Astrocyte (in vitro differentiated cells and primary cell): ENCODE measurements at regions not wholly inside any gene's neighbourhood (a gene's known extent, or its start where the extent isn't known, plus 50 kb on each side); places are given as distances from the start of the nearest gene placed in this dataset.

Experiments used
- DNase-seq: peaks from one replicate; pipeline ENCODE4 v3.0.0-alpha.2; 2010; ENCODE audit warnings: low read depth
- FAIRE-seq: peaks from 2 replicates; lab custom pipeline; 2011; peaks lifted over from hg19 to GRCh38; lab: Jason Lieb, UNC
- H2AFZ ChIP-seq: 2 replicates; pipeline ENCODE4 v1.6.0; 2012; ENCODE audit warnings: low read depth, low read length, inconsistent platforms
- H3K27ac ChIP-seq: 2 replicates; pipeline ENCODE4 v1.5.1; 2011; ENCODE audit warnings: low read depth, low read length, inconsistent platforms
- H3K27me3 ChIP-seq: 2 replicates; pipeline ENCODE4 v1.6.0; 2011; ENCODE audit warnings: low read length, inconsistent platforms; ENCODE audit not compliant: insufficient read depth
- H3K36me3 ChIP-seq: 2 replicates; pipeline ENCODE4 v1.5.1; 2011; ENCODE audit warnings: low read length, inconsistent platforms; ENCODE audit not compliant: insufficient read depth
- H3K4me1 ChIP-seq: 2 replicates; pipeline ENCODE4 v1.5.1; 2011; ENCODE audit warnings: low read length, inconsistent platforms; ENCODE audit not compliant: insufficient read depth
- H3K4me2 ChIP-seq: 2 replicates; pipeline ENCODE4 v1.6.0; 2012; ENCODE audit warnings: low read length, inconsistent platforms
- H3K4me3 ChIP-seq: 2 replicates; pipeline ENCODE4 v1.5.1; 2011; ENCODE audit warnings: low read depth, mild to moderate bottlenecking, low read length, inconsistent platforms; ENCODE audit not compliant: insufficient read depth
- H3K79me2 ChIP-seq: 2 replicates; pipeline ENCODE4 v1.6.0; 2012; ENCODE audit warnings: mild to moderate bottlenecking, low read length, inconsistent platforms; ENCODE audit not compliant: insufficient read depth
- H3K9ac ChIP-seq: 2 replicates; pipeline ENCODE4 v1.6.0; 2012; ENCODE audit warnings: mild to moderate bottlenecking, low read length, inconsistent platforms
- H3K9me3 ChIP-seq: 2 replicates; pipeline ENCODE4 v1.5.1; 2012; ENCODE audit warnings: low read depth, mild to moderate bottlenecking, low read length, inconsistent platforms; ENCODE audit not compliant: insufficient read depth
- H4K20me1 ChIP-seq: 2 replicates; pipeline ENCODE4 v1.6.0; 2012; ENCODE audit warnings: low read length, inconsistent platforms; ENCODE audit not compliant: insufficient read depth
- H3K27ac Mint-ChIP-seq: one replicate; pipeline ENCODE4 v1.8.0; 2021; ENCODE audit warnings: mild to moderate bottlenecking, mixed read lengths; ENCODE audit not compliant: unreplicated experiment
- H3K27me3 Mint-ChIP-seq: one replicate; pipeline ENCODE4 v1.8.0; 2021; ENCODE audit warnings: low read depth, mixed read lengths; ENCODE audit not compliant: unreplicated experiment
- H3K36me3 Mint-ChIP-seq: one replicate; pipeline ENCODE4 v1.8.0; 2021; ENCODE audit warnings: low read depth, mixed read lengths; ENCODE audit not compliant: unreplicated experiment
- H3K4me1 Mint-ChIP-seq: one replicate; pipeline ENCODE4 v1.8.0; 2021; ENCODE audit warnings: low read depth, mixed read lengths; ENCODE audit not compliant: unreplicated experiment
- H3K4me3 Mint-ChIP-seq: one replicate; pipeline ENCODE4 v1.8.0; 2021; ENCODE audit warnings: mild to moderate bottlenecking, moderate library complexity, mixed read lengths; ENCODE audit not compliant: unreplicated experiment
- H3K9me3 Mint-ChIP-seq: one replicate; pipeline ENCODE4 v1.8.0; 2021; ENCODE audit warnings: mild to moderate bottlenecking, mixed read lengths; ENCODE audit not compliant: unreplicated experiment
- EZH2 ChIP-seq: IDR thresholded peaks from 2 replicates; pipeline ENCODE4 v1.6.1; 2012; ENCODE audit warnings: mild to moderate bottlenecking, low read length, inconsistent platforms; ENCODE audit not compliant: insufficient read depth
- TF ChIP-seq, protein P1 (sequence below): IDR thresholded peaks from 2 replicates; pipeline ENCODE4 v1.5.1; 2011; ENCODE audit warnings: low read depth, mild to moderate bottlenecking, inconsistent platforms, low read length, moderate library complexity; ENCODE audit not compliant: insufficient read depth

DNA sequence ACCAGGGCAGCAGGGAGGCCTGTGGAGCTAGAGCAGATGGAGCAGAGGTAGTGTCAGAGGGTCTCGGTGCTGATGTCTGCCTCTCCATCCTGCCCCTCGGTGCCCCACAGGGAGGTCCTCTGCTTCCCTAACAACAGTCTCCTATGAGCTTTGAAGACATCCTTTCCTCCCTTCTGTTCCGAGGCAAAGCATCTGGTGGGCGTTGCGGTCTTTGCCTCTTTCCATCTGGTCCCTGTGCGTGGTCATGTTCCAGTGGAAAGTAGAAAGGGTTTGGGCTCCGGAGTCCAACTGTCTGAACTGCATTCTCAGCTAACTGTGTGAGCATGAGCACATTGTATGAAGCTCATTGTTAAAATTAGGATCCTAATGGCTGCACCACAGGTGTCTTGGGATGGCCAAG, 370.6 kb downstream of the AACS start:
- TF ChIP-seq, protein P1, sequence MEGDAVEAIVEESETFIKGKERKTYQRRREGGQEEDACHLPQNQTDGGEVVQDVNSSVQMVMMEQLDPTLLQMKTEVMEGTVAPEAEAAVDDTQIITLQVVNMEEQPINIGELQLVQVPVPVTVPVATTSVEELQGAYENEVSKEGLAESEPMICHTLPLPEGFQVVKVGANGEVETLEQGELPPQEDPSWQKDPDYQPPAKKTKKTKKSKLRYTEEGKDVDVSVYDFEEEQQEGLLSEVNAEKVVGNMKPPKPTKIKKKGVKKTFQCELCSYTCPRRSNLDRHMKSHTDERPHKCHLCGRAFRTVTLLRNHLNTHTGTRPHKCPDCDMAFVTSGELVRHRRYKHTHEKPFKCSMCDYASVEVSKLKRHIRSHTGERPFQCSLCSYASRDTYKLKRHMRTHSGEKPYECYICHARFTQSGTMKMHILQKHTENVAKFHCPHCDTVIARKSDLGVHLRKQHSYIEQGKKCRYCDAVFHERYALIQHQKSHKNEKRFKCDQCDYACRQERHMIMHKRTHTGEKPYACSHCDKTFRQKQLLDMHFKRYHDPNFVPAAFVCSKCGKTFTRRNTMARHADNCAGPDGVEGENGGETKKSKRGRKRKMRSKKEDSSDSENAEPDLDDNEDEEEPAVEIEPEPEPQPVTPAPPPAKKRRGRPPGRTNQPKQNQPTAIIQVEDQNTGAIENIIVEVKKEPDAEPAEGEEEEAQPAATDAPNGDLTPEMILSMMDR, result no peak
- Histone ChIP-seq H3K79me2 (no peaks in the 10 kb centered on the region), H3K27ac (no peak overlapping the region), H3K4me2 (no peak overlapping the region), H3K36me3 (no peaks in the 10 kb centered on the region), H4K20me1 (no peaks in the 10 kb centered on the region), H3K4me1 (no peaks in the 10 kb centered on the region), H3K27me3 (no peaks in the 10 kb centered on the region), H2AFZ (no peak overlapping the region), H3K9me3 (peaks cover 6% of the 10 kb centered on the region), H3K9ac (no peak overlapping the region), H3K4me3 (no peak overlapping the region)
- Mint-ChIP-seq H3K27ac (no peak overlapping the region), H3K27me3 (no peaks in the 10 kb centered on the region), H3K4me1 (no peaks in the 10 kb centered on the region), H3K4me3 (no peak overlapping the region), H3K9me3 (peaks cover 2% of the 10 kb centered on the region), H3K36me3 (no peaks in the 10 kb centered on the region)
- DNase-seq, result no peak
- no peak for FAIRE-seq

DNA sequence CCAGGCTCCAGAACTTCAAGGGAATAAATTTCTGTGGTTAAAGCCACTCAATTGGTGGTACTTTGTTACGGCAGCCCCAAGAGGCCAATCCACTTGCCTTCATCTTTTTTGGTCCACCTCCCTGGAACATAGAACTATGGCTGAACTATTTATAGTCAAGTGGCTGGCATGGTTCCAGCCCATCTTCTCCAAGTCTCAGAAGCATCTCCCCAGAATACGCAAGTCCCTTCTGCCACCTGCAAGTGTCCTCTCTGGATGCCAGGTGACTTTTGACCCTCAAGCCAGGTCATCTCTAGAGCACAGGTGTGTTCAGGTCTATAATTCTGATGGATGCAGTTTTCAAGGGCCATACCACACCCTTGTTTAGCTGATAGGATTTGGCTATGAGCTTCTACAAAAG, 371.5 kb downstream of the AACS start:
- Mint-ChIP-seq H3K36me3 (no peaks in the 10 kb centered on the region), H3K27ac (no peak overlapping the region), H3K27me3 (no peaks in the 10 kb centered on the region), H3K4me3 (no peak overlapping the region), H3K9me3 (peaks cover 2% of the 10 kb centered on the region), H3K4me1 (no peaks in the 10 kb centered on the region)
- no peaks in the 10 kb centered on the region for H4K20me1 ChIP-seq
- no peak overlapping the region for H2AFZ ChIP-seq
- no peaks in the 10 kb centered on the region for H3K36me3 ChIP-seq
- H3K9me3 ChIP-seq, result peaks cover 6% of the 10 kb centered on the region
- no peaks in the 10 kb centered on the region for H3K79me2 ChIP-seq
- no peak for DNase-seq
- no peak overlapping the region for H3K4me3 ChIP-seq
- H3K9ac ChIP-seq, result no peak overlapping the region
- no peak overlapping the region for H3K27ac ChIP-seq
- no peaks in the 10 kb centered on the region for H3K27me3 ChIP-seq
- FAIRE-seq, result no peak
- TF ChIP-seq, protein P1, result no peak
- TF ChIP-seq EZH2, result no peak
- no peaks in the 10 kb centered on the region for H3K4me1 ChIP-seq
- H3K4me2 ChIP-seq, result no peak overlapping the region

DNA sequence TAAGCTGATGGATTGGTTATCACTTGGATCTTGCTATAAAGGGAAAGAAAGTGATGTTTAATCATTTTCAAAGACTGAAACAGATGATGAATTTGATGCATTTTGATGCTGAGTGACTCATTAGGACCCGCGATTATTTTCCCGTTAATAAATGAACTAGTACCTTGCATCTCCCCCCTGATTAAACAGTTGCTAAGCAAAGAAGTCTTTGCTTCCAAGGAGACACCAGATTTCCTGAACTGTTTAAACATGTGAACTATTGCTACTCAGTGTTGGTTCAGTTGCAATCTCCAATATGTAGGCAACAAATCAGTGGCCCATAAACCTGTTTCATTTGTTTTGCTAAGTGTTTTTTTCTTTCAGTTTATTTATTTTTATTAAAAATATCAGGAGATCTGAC, 375.2 kb downstream of the AACS start:
- no peaks in the 10 kb centered on the region for H3K27me3 Mint-ChIP-seq
- no peak overlapping the region for H3K4me3 Mint-ChIP-seq
- FAIRE-seq, result no peak

More for the DNA sequence above, 375.2 kb downstream of the AACS start:
- no peak overlapping the region for H3K9ac ChIP-seq
- no peak overlapping the region for H3K4me3 ChIP-seq
- Mint-ChIP-seq H3K4me1 (no peaks in the 10 kb centered on the region), H3K27ac (no peak overlapping the region), H3K9me3 (no peaks in the 10 kb centered on the region), H3K36me3 (no peaks in the 10 kb centered on the region)
- no peaks in the 10 kb centered on the region for H3K79me2 ChIP-seq
- no peak overlapping the region for H3K27ac ChIP-seq
- DNase-seq, result no peak
- H2AFZ ChIP-seq, result no peak overlapping the region
- no peaks in the 10 kb centered on the region for H3K36me3 ChIP-seq
- no peak overlapping the region for H3K4me2 ChIP-seq
- TF ChIP-seq, protein P1, result no peak
- no peak for TF ChIP-seq EZH2
- no peaks in the 10 kb centered on the region for H3K27me3 ChIP-seq
- peaks cover 3% of the 10 kb centered on the region for H3K9me3 ChIP-seq
- H4K20me1 ChIP-seq, result no peaks in the 10 kb centered on the region
- no peaks in the 10 kb centered on the region for H3K4me1 ChIP-seq
